OCI-LY3 (cell line): ENCODE measurements at regions not wholly inside any gene's neighbourhood (a gene's known extent, or its start where the extent isn't known, plus 50 kb on each side); places are given as distances from the start of the nearest gene placed in this dataset.

Experiments
- CTCF ChIP-seq: fragments of 200-600, 300-600 bp; sonication (generic); IDR thresholded peaks from 2 replicates; pipeline ENCODE4 v1.5.1; 2014; ENCODE audit warnings: antibody characterized with exemption, low read length, low read depth
- EZH2phosphoT487 ChIP-seq: fragments of 200-600 bp; shearing (Covaris generic); IDR thresholded peaks from 2 replicates; pipeline ENCODE4 v1.6.1; 2018; ENCODE audit warnings: antibody characterized with exemption, mixed run types, low read depth

- TF ChIP-seq CTCF, result no peak
- no peak for TF ChIP-seq EZH2phosphoT487
These were observed 240.6 kb upstream of the LMCD1 start for GRCh38 chr3:8261018-8261417.
